Upper lobe of left lung (tissue), 4 donors: ENCODE measurements at regions not wholly inside any gene's neighbourhood (a gene's known extent, or its start where the extent isn't known, plus 50 kb on each side); places are given as distances from the start of the nearest gene placed in this dataset.

Experiments
- POLR2AphosphoS5 ChIP-seq, 2 donors: sonication (generic); formaldehyde crosslinking; IDR thresholded peaks; one replicate each; pipeline ENCODE4 v1.5.1; 2017; ENCODE audit warnings: antibody characterized with exemption in 2 of 2
- TF ChIP-seq, protein P1 (sequence below), 6 experiments: fragments of 450-650 bp in 4 of 6; fragments of 200-600 bp in 2 of 6; sonication (generic) in 2 of 6; IDR thresholded peaks; one replicate each; pipeline ENCODE4 v1.5.1; 2016 to 2019; ENCODE audit warnings: antibody characterized with exemption in 6 of 6

DNA sequence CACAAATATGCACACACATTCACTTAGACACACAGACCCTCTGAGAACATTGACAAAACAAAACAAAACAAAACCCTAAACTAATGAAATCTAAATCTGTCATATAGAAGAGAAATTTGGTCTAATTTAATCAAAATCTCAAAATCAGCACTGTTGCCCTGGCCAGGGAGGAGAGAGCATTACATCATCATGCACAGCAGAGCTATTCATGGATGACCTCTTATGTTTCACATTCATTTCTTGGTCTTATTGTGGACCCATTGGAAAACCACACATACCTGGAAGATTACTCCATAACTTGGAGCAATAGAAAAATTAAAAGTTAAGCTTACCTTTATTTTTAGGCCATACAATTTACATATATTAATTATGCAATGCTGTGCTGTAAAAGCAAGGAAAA is 1223.6 kb upstream of the GJE1 start:
- TF ChIP-seq, protein P1, sequence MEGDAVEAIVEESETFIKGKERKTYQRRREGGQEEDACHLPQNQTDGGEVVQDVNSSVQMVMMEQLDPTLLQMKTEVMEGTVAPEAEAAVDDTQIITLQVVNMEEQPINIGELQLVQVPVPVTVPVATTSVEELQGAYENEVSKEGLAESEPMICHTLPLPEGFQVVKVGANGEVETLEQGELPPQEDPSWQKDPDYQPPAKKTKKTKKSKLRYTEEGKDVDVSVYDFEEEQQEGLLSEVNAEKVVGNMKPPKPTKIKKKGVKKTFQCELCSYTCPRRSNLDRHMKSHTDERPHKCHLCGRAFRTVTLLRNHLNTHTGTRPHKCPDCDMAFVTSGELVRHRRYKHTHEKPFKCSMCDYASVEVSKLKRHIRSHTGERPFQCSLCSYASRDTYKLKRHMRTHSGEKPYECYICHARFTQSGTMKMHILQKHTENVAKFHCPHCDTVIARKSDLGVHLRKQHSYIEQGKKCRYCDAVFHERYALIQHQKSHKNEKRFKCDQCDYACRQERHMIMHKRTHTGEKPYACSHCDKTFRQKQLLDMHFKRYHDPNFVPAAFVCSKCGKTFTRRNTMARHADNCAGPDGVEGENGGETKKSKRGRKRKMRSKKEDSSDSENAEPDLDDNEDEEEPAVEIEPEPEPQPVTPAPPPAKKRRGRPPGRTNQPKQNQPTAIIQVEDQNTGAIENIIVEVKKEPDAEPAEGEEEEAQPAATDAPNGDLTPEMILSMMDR (IDR thresholded peaks at IDR 0.05), result no peak
- TF ChIP-seq POLR2AphosphoS5 (IDR thresholded peaks at IDR 0.05), result no peak
